GM19468 (cell line): ENCODE measurements at regions not wholly inside any gene's neighbourhood (a gene's known extent, or its start where the extent isn't known, plus 50 kb on each side); places are given as distances from the start of the nearest gene placed in this dataset.

Experiments
- ATAC-seq: cut with Tn5 transposase; IDR thresholded peaks from one replicate; pipeline ENCODE4 v1.9.1; 2021; ENCODE audit warnings: mild to moderate bottlenecking, moderate library complexity, moderate number of reproducible peaks; ENCODE audit not compliant: unreplicated experiment; ENCODE audit errors: extremely low read depth

DNA sequence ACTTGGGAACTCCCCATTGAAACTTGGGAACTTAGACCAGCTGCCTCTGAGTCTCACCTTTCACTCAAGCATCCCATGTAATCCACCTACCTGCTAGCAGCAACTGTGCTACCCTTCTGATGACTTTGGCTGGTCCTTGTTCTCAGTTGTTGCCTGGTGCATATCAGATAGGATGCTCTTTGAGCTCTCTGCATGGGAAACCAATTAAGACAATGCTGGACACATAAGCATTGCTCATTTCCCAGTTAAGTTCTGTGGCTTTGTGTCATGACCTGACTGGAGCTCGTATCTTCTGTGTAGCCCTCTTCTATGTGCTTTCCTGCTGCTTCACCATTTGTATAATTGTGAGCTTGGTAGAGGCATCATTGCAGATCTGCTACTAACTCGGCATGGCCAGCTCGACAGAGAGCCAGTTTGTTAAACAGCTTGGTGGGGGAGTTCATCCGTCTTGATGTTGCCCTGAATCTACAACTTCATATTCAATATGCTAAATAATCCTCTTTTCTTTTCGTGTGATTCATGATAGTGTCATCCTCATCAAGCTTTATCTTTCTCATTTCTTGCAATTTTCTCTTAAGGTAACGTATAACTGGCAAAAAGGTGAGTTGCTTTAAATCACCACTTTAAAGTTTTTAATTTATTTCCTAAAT is 447.5 kb upstream of the SLC14A2 start:
- no peak for ATAC-seq

- no peak for ATAC-seq
These were observed 446.2 kb upstream of the SLC14A2 start for GRCh38 chr18:45168866-45169600.

DNA sequence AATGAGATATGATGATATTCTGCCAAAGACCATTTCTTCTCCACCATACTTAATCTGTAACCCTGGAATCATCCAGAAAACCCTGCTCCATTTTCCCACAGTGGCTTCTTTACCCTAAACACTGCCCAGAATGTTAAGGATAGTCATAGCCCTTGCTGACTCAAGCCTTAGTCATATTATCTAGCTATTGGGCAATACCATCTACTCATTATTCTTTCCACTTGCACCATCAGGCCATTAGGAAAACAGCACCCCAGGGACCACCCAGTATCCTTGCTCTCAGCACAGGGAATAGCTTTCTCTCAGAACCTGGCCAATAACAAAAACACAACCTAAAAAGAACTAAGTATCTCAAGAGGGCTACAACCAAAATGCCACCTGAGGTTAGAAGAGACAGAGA is 445.7 kb upstream of the SLC14A2 start:
- no peak for ATAC-seq

DNA sequence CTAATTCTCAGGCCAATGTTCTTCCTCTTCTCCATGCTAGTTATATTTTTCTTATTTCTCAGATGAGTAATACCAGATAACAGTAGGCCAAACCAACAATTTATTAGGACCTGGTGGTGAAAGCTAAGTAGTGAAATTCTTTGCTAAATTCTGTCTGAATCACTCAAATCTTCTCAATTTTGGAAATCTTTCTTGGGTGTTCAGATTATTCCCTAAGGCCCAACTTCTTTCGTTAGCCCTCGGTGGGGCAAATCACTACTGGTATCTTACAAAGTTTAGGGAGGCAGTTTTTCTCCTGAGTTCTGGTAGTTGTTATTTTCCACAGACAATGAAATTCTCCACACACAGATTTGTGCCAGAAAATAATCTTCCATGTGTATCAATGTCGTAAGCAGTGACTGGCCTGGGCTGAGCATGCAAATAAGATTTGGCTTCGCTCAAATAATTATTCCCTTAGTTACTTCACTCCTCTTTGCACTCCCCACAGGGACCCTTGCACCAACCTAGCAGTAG is 443.5 kb upstream of the SLC14A2 start:
- ATAC-seq, result no peak

GRCh38 chr18:45173327-45173726 is 441.9 kb upstream of the SLC14A2 start:
- no peak for ATAC-seq

- ATAC-seq, result no peak
These were observed 441.3 kb upstream of the SLC14A2 start for GRCh38 chr18:45173799-45174519.

DNA sequence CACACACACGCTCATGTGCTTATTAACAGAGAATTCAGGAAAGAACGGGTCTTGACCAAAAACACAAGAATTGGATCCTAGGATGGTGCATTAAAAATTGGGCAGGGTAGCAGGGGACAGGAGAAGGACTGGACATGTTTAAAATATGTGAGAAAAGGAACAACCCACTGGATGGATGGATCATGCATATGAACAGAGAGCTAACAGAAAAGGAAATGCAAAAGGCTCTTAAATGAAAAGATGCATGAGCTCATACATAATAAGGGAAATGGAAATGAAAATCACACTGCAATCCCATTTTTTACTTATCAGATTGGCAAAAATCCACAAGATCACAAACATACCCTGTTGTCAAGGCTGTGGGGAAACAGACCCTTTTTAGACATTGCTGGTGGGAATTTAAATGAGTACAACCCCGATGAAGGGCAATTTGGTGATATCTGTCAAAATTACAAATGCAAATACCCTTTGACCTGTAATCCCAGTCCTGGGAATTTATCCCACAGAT is 440.6 kb upstream of the SLC14A2 start:
- ATAC-seq, result no peak

GRCh38 chr18:45175511-45175910 is 439.8 kb upstream of the SLC14A2 start:
- no peak for ATAC-seq

- ATAC-seq, result no peak
These were observed 428.4 kb upstream of the SLC14A2 start for GRCh38 chr18:45186832-45187231.

DNA sequence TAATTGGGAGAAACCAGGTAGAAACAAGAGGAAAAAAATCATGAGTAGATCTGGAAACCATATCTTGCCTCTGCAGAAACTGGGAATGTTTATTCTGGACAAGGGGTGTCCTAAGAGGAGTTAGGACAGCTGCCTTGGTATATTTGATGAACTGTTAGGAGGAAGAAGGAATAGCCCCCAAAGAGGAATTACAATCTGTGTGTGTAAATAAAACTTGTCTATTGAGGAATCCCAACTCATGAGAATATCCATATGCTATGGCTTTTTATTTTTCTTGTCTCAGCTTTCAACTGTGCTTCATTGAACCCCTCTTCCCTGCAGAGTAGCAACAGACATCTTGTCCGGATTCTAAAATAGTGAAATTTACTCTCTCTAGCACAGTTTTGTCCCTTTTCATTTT is 423.5 kb upstream of the SLC14A2 start:
- ATAC-seq, result no peak

DNA sequence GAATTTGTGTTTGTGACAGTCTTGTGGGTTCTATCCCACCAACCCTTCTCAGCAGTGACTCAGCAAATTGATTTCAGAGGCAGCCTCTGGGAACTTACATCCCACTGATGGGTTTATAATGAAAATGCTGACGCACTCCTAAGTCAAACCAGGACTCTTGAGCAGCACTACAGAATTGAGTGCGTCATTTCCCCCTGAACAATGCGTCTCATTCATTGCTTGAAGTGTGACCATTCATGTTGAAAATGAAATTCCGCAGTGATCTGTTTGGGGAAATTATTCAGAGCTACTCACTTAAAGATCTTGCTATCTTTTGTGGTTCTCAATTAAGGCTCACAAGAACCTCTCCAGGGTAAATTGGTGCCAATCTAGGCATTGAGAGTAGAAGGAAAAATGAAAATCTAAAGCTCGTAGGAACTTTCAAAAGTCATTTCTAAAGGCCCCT is 417.7 kb upstream of the SLC14A2 start:
- ATAC-seq, result peak; percentile 94

DNA sequence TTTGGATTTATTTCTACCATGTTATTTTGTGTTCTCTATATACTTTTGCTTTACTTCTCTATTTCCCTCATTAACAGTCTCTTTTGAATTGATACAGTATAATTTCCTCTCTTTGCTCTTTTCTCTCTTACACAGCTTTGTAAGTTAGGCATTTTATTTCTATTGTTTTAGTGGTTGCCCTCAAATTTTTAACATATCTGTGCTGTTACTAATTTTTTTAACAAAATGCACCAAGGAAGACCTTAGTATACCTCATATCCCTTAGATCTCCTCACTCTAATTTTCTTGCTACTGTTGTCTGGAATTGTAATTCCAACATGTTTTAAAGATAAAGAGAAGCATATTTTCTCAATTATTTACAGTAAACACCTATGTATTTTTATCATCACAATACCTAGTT is 416.8 kb upstream of the SLC14A2 start:
- no peak for ATAC-seq

DNA sequence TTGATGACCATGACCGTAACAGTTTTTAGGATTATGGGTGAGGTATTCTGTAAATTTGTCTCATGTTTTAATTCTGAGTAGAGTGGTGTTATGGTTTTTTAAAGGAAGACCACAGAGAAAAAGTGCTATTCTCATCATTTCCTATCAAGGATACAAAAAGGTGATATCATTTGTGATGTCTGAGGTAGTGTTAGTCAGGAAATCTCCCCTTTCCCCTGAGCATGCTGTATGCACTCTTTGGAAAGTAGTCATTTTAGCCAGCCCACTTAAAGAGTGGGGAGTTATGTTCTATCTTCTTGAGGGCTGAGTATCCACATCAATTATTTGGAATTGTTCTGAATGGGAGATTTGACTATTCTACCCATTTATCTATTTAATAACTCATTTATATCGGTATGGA is 414.2 kb upstream of the SLC14A2 start:
- no peak for ATAC-seq

- no peak for ATAC-seq
These were observed 413.8 kb upstream of the SLC14A2 start for GRCh38 chr18:45201489-45201888.

DNA sequence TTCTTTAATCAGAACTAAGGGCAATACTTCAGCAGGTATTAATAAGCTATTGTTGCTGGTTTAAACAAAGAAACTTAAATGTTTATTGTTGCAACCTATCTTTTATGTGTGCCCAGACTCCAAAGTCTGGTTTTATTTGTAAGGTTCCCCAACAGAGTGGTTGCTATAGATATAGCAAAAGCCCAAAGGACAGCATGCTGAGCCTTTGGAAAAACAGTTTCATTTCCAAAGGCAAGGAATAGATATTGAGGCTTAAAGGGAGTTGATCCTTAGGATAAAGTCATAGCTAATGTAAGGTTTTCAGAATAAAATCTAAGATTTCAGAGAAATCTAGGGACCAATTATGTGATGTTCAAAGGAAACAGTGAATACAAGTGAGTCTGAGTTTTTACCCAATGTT is 413.2 kb upstream of the SLC14A2 start:
- ATAC-seq, result no peak

DNA sequence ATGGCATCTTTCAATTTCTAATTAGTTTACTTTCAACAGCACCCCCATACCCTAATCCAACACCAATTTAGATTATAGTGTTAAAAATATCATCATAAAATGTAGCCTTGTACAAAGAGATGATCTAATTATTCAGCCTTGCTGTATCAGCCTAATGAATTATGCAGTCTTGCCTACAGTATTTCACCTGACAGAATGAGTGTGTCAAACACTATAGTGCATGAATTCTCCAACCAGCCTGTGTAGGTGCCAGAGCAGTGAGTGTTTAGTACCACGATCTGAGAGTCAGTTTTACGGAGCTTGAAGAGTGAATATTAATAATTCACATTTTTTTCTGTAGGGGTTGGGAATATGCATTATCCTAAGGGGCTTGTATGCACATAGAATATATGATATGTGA is 411.6 kb upstream of the SLC14A2 start:
- ATAC-seq, result no peak

GRCh38 chr18:45207328-45207727 is 407.9 kb upstream of the SLC14A2 start:
- ATAC-seq, result no peak

GRCh38 chr18:45208164-45208563 is 407.1 kb upstream of the SLC14A2 start:
- ATAC-seq, result no peak

- ATAC-seq, result peak; percentile 96
These were observed 402.9 kb upstream of the SLC14A2 start for GRCh38 chr18:45212181-45213039.

DNA sequence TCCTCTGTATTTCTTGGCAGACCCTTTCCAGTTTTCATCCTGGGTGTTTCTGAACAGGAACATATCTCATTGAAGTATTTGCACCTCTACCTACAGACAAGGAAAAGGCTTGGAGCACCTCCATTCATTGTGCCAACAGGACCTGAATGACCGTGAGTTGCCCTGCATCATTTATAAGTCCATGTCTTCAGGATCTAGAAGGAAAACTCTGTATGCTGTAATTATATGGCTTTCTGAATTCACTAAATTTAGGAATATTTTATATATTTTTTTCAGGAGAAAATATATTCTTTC is 402.3 kb upstream of the SLC14A2 start:
- no peak for ATAC-seq
